ENCODE measurements at regions not wholly inside any gene's neighbourhood (a gene's known extent, or its start where the extent isn't known, plus 50 kb on each side); places are given as distances from the start of the nearest gene placed in this dataset.
"Not testable (repeated sequence)": the region's sequence is repeated elsewhere in the genome, so short reads cannot be mapped to it uniquely, and the experiment has no call there.

GRCh38 chr1:2851918-2852317 is 50.4 kb upstream of the TTC34 start:
- ATAC-seq (ENCODE audit: low read depth); H3K9me3 ChIP-seq (ENCODE audit: severe bottlenecking); DNase-seq (ENCODE audit: low spot score); H3K4me1 ChIP-seq (ENCODE audit: insufficient read depth, poor library complexity, severe bottlenecking); H3K27ac ChIP-seq (ENCODE audit: poor library complexity, severe bottlenecking); H3K36me3 ChIP-seq (ENCODE audit: low read depth); H3K4me3 ChIP-seq (ENCODE audit: severe bottlenecking): not testable (repeated sequence)
- H3K27me3 ChIP-seq (ENCODE audit: insufficient read depth, poor library complexity, severe bottlenecking) = peaks cover 15% of the 10 kb centered on the region

- Histone ChIP-seq H3K27ac (ENCODE audit: poor library complexity, severe bottlenecking) (no peak overlapping the region), H3K36me3 (ENCODE audit: low read depth) (no peaks in the 10 kb centered on the region), H3K27me3 (ENCODE audit: insufficient read depth, poor library complexity, severe bottlenecking) (peaks cover 15% of the 10 kb centered on the region), H3K4me3 (ENCODE audit: severe bottlenecking) (no peak overlapping the region), H3K9me3 (ENCODE audit: severe bottlenecking) (no peaks in the 10 kb centered on the region), H3K4me1 (ENCODE audit: insufficient read depth, poor library complexity, severe bottlenecking) (no peaks in the 10 kb centered on the region)
- TF ChIP-seq CTCF (IDR thresholded peaks at IDR 0.05; ENCODE audit: poor library complexity, severe bottlenecking) = no peak
- ATAC-seq (ENCODE audit: low read depth) = no peak
- no peak for DNase-seq (ENCODE audit: low spot score)
Measured at GRCh38 chr1:2853711-2854110, 52.2 kb upstream of the TTC34 start.

GRCh38 chr1:2854151-2854550 is 52.7 kb upstream of the TTC34 start:
- Histone ChIP-seq H3K27me3 (ENCODE audit: insufficient read depth, poor library complexity, severe bottlenecking) (peaks cover 15% of the 10 kb centered on the region), H3K9me3 (ENCODE audit: severe bottlenecking) (no peaks in the 10 kb centered on the region), H3K27ac (ENCODE audit: poor library complexity, severe bottlenecking) (no peak overlapping the region), H3K4me3 (ENCODE audit: severe bottlenecking) (no peak overlapping the region), H3K4me1 (ENCODE audit: insufficient read depth, poor library complexity, severe bottlenecking) (no peaks in the 10 kb centered on the region), H3K36me3 (ENCODE audit: low read depth) (no peaks in the 10 kb centered on the region)
- DNase-seq (ENCODE audit: low spot score) (no peak), ATAC-seq (ENCODE audit: low read depth) (no peak)
- TF ChIP-seq CTCF (IDR thresholded peaks at IDR 0.05; ENCODE audit: poor library complexity, severe bottlenecking) = no peak

GRCh38 chr1:2854611-2855010 is 53.1 kb upstream of the TTC34 start:
- Histone ChIP-seq H3K36me3 (ENCODE audit: low read depth) (no peaks in the 10 kb centered on the region), H3K27me3 (ENCODE audit: insufficient read depth, poor library complexity, severe bottlenecking) (peaks cover 15% of the 10 kb centered on the region), H3K4me3 (ENCODE audit: severe bottlenecking) (no peak overlapping the region), H3K4me1 (ENCODE audit: insufficient read depth, poor library complexity, severe bottlenecking) (no peaks in the 10 kb centered on the region), H3K9me3 (ENCODE audit: severe bottlenecking) (peaks cover 2% of the 10 kb centered on the region), H3K27ac (ENCODE audit: poor library complexity, severe bottlenecking) (no peak overlapping the region)
- ATAC-seq (ENCODE audit: low read depth) = no peak
- no peak for DNase-seq (ENCODE audit: low spot score)
- no peak for TF ChIP-seq CTCF (IDR thresholded peaks at IDR 0.05; ENCODE audit: poor library complexity, severe bottlenecking)

GRCh38 chr1:2855206-2856065 is 53.9 kb upstream of the TTC34 start:
- no peak for TF ChIP-seq CTCF (IDR thresholded peaks at IDR 0.05; ENCODE audit: poor library complexity, severe bottlenecking)
- H3K27me3 ChIP-seq (ENCODE audit: insufficient read depth, poor library complexity, severe bottlenecking) = peaks cover 15% of the 10 kb centered on the region
- H3K9me3 ChIP-seq (ENCODE audit: severe bottlenecking) = peaks cover 2% of the 10 kb centered on the region

More at GRCh38 chr1:2855206-2856065, 53.9 kb upstream of the TTC34 start:
- H3K4me3 ChIP-seq (ENCODE audit: severe bottlenecking) = no peak overlapping the region
- no peaks in the 10 kb centered on the region for H3K4me1 ChIP-seq (ENCODE audit: insufficient read depth, poor library complexity, severe bottlenecking)
- no peaks in the 10 kb centered on the region for H3K36me3 ChIP-seq (ENCODE audit: low read depth)
- ATAC-seq (ENCODE audit: low read depth) = no peak
- H3K27ac ChIP-seq (ENCODE audit: poor library complexity, severe bottlenecking) = no peak overlapping the region
- no peak for DNase-seq (ENCODE audit: low spot score)
